Tibial nerve (tissue), 4 donors: ENCODE measurements at regions not wholly inside any gene's neighbourhood (a gene's known extent, or its start where the extent isn't known, plus 50 kb on each side); places are given as distances from the start of the nearest gene placed in this dataset.

Experiments
- CTCF ChIP-seq, 5 experiments: fragments of 200-600 bp in 3 of 5; fragments of 450-650 bp in 2 of 5; sonication (generic) in 3 of 5; IDR thresholded peaks; one replicate each; pipeline ENCODE4 v1.5.1; 2016 to 2019; ENCODE audit warnings: antibody characterized with exemption in 5 of 5, mild to moderate bottlenecking in 3 of 5, moderate library complexity in 2 of 5
- EP300 ChIP-seq, 2 donors: sonication (generic); formaldehyde crosslinking; IDR thresholded peaks; one replicate each; pipeline ENCODE4 v1.6.1; 2017; ENCODE audit warnings: antibody characterized with exemption in 2 of 2, mild to moderate bottlenecking in 1 of 2
- POLR2A ChIP-seq, 2 donors: fragments of 450-650 bp; IDR thresholded peaks; one replicate each; pipeline ENCODE4 v1.6.1; 2017; ENCODE audit warnings: antibody characterized with exemption in 2 of 2, mild to moderate bottlenecking in 2 of 2, moderate library complexity in 2 of 2

- TF ChIP-seq CTCF (IDR thresholded peaks at IDR 0.05) = no peak
- no peak for TF ChIP-seq EP300 (IDR thresholded peaks at IDR 0.05)
- TF ChIP-seq POLR2A (IDR thresholded peaks at IDR 0.05) = no peak
These were observed 93.1 kb downstream of the AXIN2 start for GRCh38 chr17:65468321-65468720.
